ENCODE measurements at regions not wholly inside any gene's neighbourhood (a gene's known extent, or its start where the extent isn't known, plus 50 kb on each side); places are given as distances from the start of the nearest gene placed in this dataset.

- H3K4me3 ChIP-seq (ENCODE audit: low read length) = no peak overlapping the region
- no peak overlapping the region for H2AFZ ChIP-seq (ENCODE audit: low read depth, low read length)
These were observed 394.6 kb upstream of the IL12A start for GRCh38 chr3:159593927-159594605.

GRCh38 chr3:159600291-159600690 lies 388.3 kb upstream of the IL12A start:
- no peaks in the 10 kb centered on the region for H3K9me3 ChIP-seq (ENCODE audit: low read length)
- TF ChIP-seq TAF1 (IDR thresholded peaks at IDR 0.05; ENCODE audit: low read depth) (no peak), EP300 (conservative IDR thresholded peaks at IDR 0.05; ENCODE audit: poor library complexity, severe bottlenecking) (no peak), POLR2AphosphoS5 (IDR thresholded peaks at IDR 0.05) (no peak), REST (IDR thresholded peaks at IDR 0.05; ENCODE audit: borderline replicate concordance) (no peak), CTCF (IDR thresholded peaks at IDR 0.05; ENCODE audit: poor library complexity, severe bottlenecking) (no peak), RAD21 (conservative IDR thresholded peaks at IDR 0.05) (no peak), EZH2 (IDR thresholded peaks at IDR 0.05; ENCODE audit: borderline replicate concordance, insufficient read depth, low read length, poor library complexity, severe bottlenecking) (no peak), SMC3 (conservative IDR thresholded peaks at IDR 0.05; ENCODE audit: poor library complexity) (no peak), MXI1 (conservative IDR thresholded peaks at IDR 0.05; ENCODE audit: poor library complexity, severe bottlenecking) (no peak)
- no peaks in the 10 kb centered on the region for H4K20me1 ChIP-seq (ENCODE audit: insufficient read depth)
- H3K36me3 ChIP-seq (ENCODE audit: insufficient read depth, low read length) = no peaks in the 10 kb centered on the region
- no peaks in the 10 kb centered on the region for H3F3A ChIP-seq (ENCODE audit: insufficient read depth, low read length, poor library complexity, severe bottlenecking)
- no peak overlapping the region for H3K4me3 ChIP-seq (ENCODE audit: low read length)
- H3K27me3 ChIP-seq (ENCODE audit: insufficient read depth, low read depth, low read length) = no peaks in the 10 kb centered on the region
- H3K9ac ChIP-seq (ENCODE audit: low read length) = no peak overlapping the region
- H3K9me2 ChIP-seq (ENCODE audit: insufficient read depth, low read length) = no peaks in the 10 kb centered on the region
- H3K79me2 ChIP-seq (replicated peaks; ENCODE audit: insufficient read depth, low read length) = no peaks in the 10 kb centered on the region
- no peak overlapping the region for H2AFZ ChIP-seq (ENCODE audit: low read depth, low read length)
- no peak overlapping the region for H3K4me2 ChIP-seq (ENCODE audit: low read length)
- no peak overlapping the region for H3K27ac ChIP-seq (ENCODE audit: low read length)

More at GRCh38 chr3:159593927-159594605, 394.6 kb upstream of the IL12A start:
- Histone ChIP-seq H3K79me2 (replicated peaks; ENCODE audit: insufficient read depth, low read length) (no peaks in the 10 kb centered on the region), H4K20me1 (ENCODE audit: insufficient read depth) (no peaks in the 10 kb centered on the region), H3K9ac (ENCODE audit: low read length) (no peak overlapping the region), H3K27me3 (ENCODE audit: insufficient read depth, low read depth, low read length) (no peaks in the 10 kb centered on the region), H3K9me2 (ENCODE audit: insufficient read depth, low read length) (no peaks in the 10 kb centered on the region), H3F3A (ENCODE audit: insufficient read depth, low read length, poor library complexity, severe bottlenecking) (no peaks in the 10 kb centered on the region), H3K36me3 (ENCODE audit: insufficient read depth, low read length) (no peaks in the 10 kb centered on the region), H3K4me2 (ENCODE audit: low read length) (no peak overlapping the region), H3K9me3 (ENCODE audit: low read length) (no peaks in the 10 kb centered on the region), H3K27ac (ENCODE audit: low read length) (no peak overlapping the region)
- no peak for TF ChIP-seq RAD21 (conservative IDR thresholded peaks at IDR 0.05)
- TF ChIP-seq POLR2AphosphoS5 (IDR thresholded peaks at IDR 0.05) = no peak
- TF ChIP-seq TAF1 (IDR thresholded peaks at IDR 0.05; ENCODE audit: low read depth) = no peak
- TF ChIP-seq REST (IDR thresholded peaks at IDR 0.05; ENCODE audit: borderline replicate concordance) = no peak
- no peak for TF ChIP-seq SMC3 (conservative IDR thresholded peaks at IDR 0.05; ENCODE audit: poor library complexity)

Measured in neural cell (in vitro differentiated cells).